HG03571 (cell line): ENCODE measurements at regions not wholly inside any gene's neighbourhood (a gene's known extent, or its start where the extent isn't known, plus 50 kb on each side); places are given as distances from the start of the nearest gene placed in this dataset.

Experiments used
- ATAC-seq: cut with Tn5 transposase; IDR thresholded peaks from one replicate; pipeline ENCODE4 v1.9.1; 2021; ENCODE audit not compliant: unreplicated experiment

DNA sequence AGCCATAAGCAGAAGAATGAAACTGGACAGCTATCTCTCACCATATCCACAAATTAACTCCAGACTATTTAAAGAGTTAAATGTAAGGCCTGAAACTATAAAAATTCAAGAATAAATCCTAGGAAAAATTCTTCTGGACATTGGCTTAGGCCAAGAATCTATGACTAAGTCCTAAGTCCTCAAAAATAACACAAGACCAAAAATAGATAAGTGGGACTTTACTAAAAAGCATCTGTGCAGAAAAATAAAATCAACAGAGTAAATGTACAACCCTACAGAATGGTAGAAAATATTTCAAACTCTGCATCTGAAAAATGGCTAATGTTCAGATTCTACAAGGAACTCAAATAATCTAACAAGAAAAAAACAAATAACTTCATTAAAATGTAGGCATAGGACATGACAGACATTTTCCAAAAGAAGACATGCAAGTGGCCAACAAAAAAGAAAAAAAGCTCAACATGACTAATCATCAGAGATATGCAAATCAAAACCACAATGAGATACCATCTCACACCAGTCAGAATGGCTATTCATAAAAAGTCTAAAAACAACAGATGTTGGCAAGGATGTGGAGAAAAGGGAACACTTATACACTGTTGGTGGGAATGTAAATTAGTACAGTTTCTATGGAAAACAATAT, 61.0 kb upstream of the PPFIA2 start:
- ATAC-seq = no peak

- ATAC-seq = no peak
Measured at GRCh38 chr12:81815611-81816010, 56.5 kb upstream of the PPFIA2 start.

DNA sequence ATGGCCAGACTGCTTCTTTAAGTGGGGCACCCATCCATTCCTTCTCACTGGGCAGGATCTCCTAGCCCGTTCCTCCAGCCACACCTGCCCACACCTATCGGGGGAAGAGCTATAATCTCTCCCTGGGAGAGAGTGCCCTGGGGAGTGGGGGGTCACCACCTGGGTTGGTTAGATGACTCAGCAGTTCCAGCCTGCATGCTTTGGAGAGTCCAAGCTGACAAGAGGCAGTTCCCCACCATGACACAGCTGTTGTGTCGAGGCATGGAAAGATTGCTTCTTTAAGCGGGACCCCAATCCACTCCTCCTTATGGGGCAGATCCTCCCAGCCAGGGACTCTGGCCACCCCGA, 52.6 kb upstream of the PPFIA2 start:
- ATAC-seq = no peak

DNA sequence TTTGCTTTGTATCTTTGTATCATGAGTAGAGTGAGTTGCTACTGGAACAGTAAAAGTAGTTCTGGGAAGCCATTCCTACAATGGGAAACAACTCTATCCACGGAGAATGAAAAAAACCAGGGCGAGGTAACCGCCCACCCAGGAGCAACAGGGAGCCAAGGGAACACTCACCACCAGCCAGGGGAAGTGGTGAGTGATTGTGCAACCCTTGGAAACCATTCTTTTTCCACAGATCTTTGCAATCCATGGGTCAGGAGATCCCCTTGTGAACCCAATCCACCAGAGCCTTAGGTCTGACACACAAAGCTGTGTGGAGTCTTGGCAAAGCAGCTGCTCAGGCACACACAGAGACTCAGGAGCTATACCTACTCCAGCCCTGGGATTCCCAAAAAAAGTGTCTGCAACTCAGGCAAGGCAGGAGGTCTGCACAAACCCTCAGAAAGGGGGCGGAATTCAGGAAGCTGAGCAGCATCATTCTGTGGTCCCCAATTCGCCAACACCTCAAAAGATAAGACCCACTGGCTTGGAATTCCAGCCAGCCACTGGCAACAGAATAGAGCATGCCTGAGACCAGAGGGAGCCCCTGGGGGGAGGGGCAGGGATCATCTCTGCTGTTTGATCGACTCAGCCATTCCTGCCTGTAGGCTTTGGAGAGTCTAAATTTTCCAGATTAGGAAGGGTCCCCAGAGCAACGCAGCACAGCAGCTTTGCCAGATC, 52.1 kb upstream of the PPFIA2 start:
- no peak for ATAC-seq

DNA sequence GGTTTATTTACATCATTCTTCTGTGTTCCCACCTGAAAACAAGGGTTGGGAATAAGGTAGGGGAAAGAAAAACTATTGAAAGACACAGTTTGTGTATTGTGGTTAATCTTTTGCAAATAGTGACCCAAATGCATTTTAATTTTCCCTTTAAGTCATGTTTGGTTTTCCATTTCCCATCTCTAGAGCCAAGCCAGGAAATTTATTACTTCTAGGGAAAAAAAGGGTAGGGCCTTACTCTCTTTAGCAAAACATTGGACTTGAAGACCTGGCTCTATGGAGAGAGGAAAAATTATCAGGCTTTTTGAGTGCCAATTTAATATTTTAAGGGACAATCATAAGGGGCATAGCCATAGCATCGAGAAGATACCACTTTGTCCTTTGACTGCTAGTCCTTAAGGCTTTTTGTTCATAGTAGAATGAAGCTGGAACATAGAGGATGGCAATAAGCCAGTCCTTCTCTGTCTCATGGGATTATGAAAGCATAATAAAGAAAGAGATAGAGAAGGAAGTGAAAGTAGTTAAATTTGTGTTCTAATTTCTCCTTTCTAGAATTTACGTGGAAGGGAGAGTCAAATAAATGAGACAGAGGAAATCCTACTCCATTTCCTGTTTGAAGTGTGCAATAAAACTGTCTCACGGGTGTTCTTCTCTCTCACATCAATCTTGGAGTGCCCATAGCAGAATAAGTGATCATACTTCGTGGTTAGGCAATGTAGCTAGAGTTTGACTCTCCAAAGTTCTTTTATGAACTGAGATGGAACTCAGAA, 50.9 kb upstream of the PPFIA2 start:
- peak; percentile 92 for ATAC-seq

DNA sequence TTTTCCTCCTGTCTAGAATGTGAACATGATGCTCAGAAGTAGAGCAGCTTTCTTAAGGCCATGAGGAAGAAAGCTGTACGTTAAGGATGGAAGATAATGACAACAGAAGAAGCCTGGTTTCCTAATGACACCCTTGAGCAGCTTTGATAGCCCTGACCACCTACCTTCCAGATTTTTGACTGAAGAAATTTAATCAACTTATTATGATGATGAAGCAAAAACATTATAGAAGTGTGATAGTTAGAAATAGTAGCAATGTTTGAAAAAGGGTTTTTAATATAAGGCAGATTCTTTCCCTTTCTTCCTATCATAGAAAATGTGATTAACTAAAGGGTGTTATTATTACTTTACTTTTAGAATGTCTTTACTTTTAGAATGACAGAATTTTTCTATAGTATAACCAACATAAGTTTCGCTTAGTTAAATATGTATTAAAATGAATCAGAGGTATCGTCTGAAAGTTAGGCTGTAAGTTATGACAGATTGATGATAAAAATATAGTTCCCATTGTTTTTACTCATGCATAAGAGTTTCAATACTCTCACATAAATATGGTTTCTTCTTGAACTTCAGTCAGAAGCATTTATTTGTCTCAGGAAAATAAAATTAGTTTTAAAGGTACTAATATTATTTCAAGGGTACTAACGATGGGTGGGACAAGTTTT, 50.1 kb upstream of the PPFIA2 start:
- ATAC-seq = no peak
